ENCODE measurements at regions not wholly inside any gene's neighbourhood (a gene's known extent, or its start where the extent isn't known, plus 50 kb on each side); places are given as distances from the start of the nearest gene placed in this dataset.

- Histone ChIP-seq H3K27ac (replicated peaks in 1 of 4) (no peak overlapping the region), H3K4me3 (no peak overlapping the region), H3K36me3 (no peaks in the 10 kb centered on the region), H3K9me3 (no peaks in the 10 kb centered on the region), H3K4me1 (no peaks in the 10 kb centered on the region), H3K27me3 (no peaks in the 10 kb centered on the region)
- intact Hi-C loops (cut with DNase I) = no loop called here
- 72% methylated on average over 7 of the region's 7 CpGs for WGBS
- TF ChIP-seq CTCF (IDR thresholded peaks at IDR 0.05) = no peak
- no peak for TF ChIP-seq POLR2AphosphoS5 (IDR thresholded peaks at IDR 0.05)
- TF ChIP-seq POLR2A (IDR thresholded peaks at IDR 0.05; ENCODE audit: low read depth) = no peak
- TF ChIP-seq EP300 (IDR thresholded peaks at IDR 0.05) = no peak
- no peak for DNase-seq (ENCODE audit: extremely low spot score)
These were observed 69.6 kb upstream of the CREB1 start for GRCh38 chr2:207459990-207460757.

GRCh38 chr2:207463433-207463832, 66.3 kb upstream of the CREB1 start:
- DNase-seq (ENCODE audit: extremely low spot score) = no peak
- WGBS = 89% methylated on average over 8 of the region's 8 CpGs

DNA sequence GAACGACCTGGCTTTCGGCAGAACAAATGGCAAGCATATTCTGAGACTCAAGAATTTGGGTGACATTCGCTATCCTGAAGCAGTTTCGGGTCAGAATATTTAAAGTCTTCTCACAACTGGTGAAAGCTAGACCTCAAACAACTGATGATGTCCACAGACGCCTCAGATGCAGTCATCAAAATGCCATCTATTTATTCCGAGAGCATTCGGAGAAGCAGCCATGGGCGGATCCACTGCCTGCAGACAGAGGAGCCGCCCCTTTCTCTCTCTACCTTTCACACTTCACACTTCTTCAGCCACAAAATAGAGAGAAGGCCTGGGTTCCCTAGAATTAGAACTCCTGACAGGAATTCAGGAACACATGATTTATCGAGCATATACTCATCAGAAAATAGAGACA, 65.8 kb upstream of the CREB1 start:
- Histone ChIP-seq H3K27ac (replicated peaks in 1 of 4) (no peak overlapping the region), H3K4me3 (no peak overlapping the region), H3K9me3 (no peaks in the 10 kb centered on the region), H3K36me3 (no peaks in the 10 kb centered on the region), H3K27me3 (no peaks in the 10 kb centered on the region), H3K4me1 (no peaks in the 10 kb centered on the region)
- TF ChIP-seq POLR2AphosphoS5 (IDR thresholded peaks at IDR 0.05) (no peak), EP300 (IDR thresholded peaks at IDR 0.05) (no peak), CTCF (IDR thresholded peaks at IDR 0.05) (no peak), POLR2A (IDR thresholded peaks at IDR 0.05; ENCODE audit: low read depth) (no peak)
- intact Hi-C loops (cut with DNase I) = no loop called here
- DNase-seq (ENCODE audit: extremely low spot score) = no peak
- 94% methylated on average over 10 of the region's 10 CpGs for WGBS

More at GRCh38 chr2:207463433-207463832, 66.3 kb upstream of the CREB1 start:
- no peaks in the 10 kb centered on the region for H3K4me1 ChIP-seq
- H3K27me3 ChIP-seq = no peaks in the 10 kb centered on the region
- H3K27ac ChIP-seq (replicated peaks in 1 of 4) = no peak overlapping the region
- no peaks in the 10 kb centered on the region for H3K36me3 ChIP-seq
- intact Hi-C loops (cut with DNase I) = no loop called here
- TF ChIP-seq EP300 (IDR thresholded peaks at IDR 0.05) (no peak), CTCF (IDR thresholded peaks at IDR 0.05) (no peak), POLR2A (IDR thresholded peaks at IDR 0.05; ENCODE audit: low read depth) (no peak)
- no peak overlapping the region for H3K4me3 ChIP-seq
- no peaks in the 10 kb centered on the region for H3K9me3 ChIP-seq

DNA sequence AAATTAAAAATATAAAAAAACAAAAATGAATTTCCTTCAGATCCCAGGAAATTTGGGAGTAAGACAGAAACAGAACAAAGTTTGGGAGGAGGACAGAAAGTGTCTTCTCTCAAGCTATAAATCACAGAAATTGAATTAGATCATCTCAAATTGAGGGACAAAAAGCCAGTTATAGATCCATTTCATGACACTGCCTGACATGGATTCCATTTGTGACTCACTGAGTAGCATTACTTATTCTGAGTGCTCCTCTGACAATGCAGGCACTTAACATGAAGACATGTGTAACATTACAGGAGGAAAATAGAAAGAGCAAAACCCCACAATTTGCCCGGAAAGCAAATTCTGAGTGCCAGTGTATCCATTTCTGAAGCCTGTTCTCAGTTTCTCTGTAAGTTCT, 63.9 kb upstream of the CREB1 start:
- intact Hi-C loops (cut with DNase I) = no loop called here
- Histone ChIP-seq H3K27ac (replicated peaks in 1 of 4) (no peak overlapping the region), H3K36me3 (no peaks in the 10 kb centered on the region), H3K27me3 (no peaks in the 10 kb centered on the region), H3K9me3 (no peaks in the 10 kb centered on the region), H3K4me1 (no peaks in the 10 kb centered on the region), H3K4me3 (no peak overlapping the region)
- 100% methylated on average over 1 of the region's 1 CpG for WGBS
- no peak for DNase-seq (ENCODE audit: extremely low spot score)
- TF ChIP-seq EP300 (IDR thresholded peaks at IDR 0.05) (no peak), POLR2AphosphoS5 (IDR thresholded peaks at IDR 0.05) (no peak), CTCF (IDR thresholded peaks at IDR 0.05) (no peak)
